NCI-H2227 (cell line): ENCODE measurements at regions not wholly inside any gene's neighbourhood (a gene's known extent, or its start where the extent isn't known, plus 50 kb on each side); places are given as distances from the start of the nearest gene placed in this dataset.
"Not testable (repeated sequence)": the region's sequence is repeated elsewhere in the genome, so short reads cannot be mapped to it uniquely, and the experiment has no call there.

Source experiments
- DNase-seq: peaks from one replicate; lab custom pipeline; 2025; ENCODE audit not compliant: unreplicated experiment; lab: John Stamatoyannopoulos, UW

DNA sequence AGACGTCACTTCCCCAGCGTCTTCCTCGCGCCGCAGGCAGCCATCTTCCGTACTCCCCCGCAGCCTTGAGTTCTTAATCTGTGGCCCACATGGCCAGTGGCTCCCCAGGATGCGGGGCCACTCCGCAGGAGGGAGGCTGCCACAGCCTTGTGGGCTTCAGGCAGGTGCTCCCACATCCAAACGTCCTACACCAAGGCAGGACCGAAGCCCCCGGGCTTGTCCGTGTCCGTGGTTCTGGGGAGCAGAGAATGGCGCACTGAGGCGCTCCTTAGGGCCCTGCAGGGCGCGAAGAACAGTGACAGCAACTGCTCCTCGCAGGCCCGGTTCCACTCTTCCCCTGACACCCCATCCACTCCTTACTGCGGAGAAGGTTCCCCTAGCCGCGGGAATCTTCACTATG, 755.8 kb downstream of the PRIM2 start:
- no peak for DNase-seq

DNA sequence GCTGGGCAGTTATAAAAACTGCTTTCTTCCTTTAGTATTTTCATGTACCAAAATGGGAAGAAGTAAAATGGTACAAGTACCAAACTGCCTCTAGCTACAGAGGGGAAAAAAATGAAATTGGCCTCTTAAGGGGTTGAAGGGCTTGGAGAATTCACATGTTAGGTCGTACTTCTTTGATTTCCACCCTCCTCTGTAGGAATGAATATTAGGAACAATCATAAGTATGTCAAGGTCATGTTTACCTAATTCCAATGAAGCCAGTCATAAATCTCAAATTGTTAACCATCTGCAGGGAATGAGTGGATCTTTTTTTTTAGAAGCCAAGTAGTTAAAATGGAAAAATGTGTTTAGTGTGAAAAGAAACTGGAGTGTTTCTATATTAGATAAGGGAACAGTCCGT, 772.6 kb downstream of the PRIM2 start:
- DNase-seq = not testable (repeated sequence)

DNA sequence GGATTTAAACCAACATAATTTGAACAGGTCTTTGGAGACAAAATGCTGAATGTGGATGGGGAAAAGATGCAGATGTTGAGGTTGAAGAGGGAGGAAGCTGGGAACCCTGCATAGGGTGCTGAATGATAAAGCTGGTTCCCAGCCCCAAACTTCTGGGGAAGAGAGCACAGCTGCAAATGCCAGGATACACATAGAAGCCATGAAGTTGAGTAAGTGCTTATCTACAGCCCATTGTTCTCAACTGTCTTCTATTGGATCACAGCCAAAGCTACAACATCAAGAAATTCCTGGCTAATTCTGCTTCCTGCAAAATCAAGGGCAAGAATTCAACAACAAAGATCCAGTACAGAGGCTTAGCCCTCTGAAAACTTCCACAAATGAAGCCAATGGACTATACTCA, 779.8 kb downstream of the PRIM2 start:
- DNase-seq = not testable (repeated sequence)

DNA sequence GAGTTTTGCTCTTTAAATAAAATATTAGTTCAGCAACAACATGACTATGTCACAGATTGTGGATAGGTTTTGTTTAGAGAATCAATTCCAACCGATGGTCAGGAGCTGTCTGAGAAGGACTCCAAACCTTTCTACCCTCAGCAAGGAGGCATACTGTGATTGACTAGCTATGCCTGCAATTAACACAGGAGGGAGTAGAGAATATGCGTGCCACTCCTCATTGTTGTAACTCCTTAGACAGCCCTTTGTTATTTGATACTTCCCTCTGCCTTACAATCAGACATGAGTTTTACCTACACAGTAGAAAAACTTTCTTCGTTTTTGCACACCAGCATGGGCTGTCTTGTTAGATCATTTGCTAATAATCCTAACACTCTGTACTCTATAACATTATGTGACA, 796.5 kb downstream of the PRIM2 start:
- no peak for DNase-seq

DNA sequence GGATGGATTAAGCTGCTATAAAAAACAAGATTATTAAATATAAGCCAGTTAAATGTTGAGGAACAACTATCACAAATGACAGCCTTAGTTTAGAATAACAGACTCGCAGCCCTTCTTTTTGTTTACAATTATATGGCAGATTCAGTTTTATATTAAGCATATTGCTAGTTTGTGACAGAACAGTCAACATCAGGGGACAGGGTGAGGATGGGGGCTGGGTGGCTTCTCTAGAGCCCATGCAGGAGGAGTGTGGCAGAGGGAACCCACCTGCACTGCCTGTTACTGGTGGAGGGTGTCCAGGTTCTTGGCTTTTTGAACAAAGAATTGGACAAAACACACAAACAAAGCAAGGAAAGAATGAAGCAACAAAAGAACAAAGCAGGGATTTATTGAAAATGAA, 799.7 kb downstream of the PRIM2 start:
- not testable (repeated sequence) for DNase-seq

DNA sequence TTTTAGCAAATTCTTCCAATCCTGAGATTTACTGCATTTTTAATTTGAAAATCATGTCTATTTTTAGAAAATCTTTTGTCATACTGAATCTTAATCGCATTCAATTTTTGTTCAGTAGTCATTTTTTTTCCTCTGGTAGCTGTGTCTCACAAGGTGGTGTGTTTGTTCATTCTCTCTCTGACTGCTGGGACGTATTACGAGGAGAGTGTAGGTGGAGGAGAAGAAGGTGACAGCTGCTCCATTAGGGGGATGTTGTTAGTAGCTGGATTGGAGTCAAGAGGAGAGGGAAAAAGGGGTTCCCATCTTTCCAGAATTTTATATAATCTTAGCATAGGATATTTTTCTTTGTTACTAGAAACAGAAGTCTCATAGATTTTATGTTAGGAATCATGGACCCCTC, 804.2 kb downstream of the PRIM2 start:
- not testable (repeated sequence) for DNase-seq

DNA sequence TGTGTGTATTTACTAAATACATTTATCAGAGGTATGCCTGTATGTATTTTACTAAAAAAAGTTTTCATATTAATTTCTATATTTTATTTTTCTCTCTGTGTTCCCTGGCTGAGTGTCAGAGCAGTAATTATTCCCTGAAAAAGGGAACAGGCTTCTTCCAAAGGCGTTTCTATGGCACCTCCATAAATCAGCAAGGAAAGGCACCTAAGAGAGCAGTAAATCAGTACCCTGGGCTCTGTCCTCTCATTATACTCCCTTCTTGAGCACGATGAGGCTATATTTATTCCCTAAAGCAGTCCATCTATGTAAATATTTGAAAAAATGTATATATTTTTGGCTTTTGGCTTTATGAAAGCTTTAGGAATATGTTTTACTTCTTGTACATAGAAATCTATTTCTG, 806.3 kb downstream of the PRIM2 start:
- DNase-seq = not testable (repeated sequence)

DNA sequence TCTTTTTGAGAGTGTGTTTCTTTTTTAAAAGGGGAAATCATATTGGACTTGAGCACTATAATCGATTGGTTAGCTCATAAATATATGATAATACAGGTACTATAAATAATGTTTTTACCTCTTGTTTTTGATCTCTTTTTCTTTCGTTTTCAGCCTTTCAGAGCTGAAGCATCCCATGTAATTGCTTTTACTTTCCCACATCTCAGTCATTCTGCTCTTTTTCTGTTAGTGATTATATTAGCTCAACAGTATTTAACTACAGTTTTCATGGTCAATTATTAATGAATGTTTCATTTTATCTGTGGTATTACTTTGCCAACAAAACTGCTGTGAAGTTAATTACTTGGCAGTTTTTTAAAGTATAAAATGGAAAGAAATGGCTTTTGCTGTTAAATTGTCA, 811.1 kb downstream of the PRIM2 start:
- DNase-seq = not testable (repeated sequence)

DNA sequence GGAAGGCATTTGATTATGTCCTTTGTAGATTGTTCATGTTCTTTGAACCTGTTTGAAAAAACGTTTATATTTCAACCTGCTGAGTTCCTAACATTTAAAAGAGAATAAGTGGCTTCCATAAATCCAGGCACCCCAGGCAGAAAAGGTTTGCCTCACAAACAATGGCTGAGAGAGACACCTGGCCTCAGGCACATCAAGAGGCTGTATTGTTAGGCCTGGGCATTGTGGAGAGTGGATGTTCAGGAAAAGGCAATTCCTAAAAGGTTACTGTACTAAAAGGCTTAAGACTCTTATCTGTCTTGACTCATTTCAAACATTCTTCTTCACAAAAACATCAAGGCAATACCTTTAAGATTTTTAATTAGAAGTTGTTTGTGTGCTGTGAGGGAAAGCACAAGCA, 811.7 kb downstream of the PRIM2 start:
- DNase-seq = not testable (repeated sequence)

DNA sequence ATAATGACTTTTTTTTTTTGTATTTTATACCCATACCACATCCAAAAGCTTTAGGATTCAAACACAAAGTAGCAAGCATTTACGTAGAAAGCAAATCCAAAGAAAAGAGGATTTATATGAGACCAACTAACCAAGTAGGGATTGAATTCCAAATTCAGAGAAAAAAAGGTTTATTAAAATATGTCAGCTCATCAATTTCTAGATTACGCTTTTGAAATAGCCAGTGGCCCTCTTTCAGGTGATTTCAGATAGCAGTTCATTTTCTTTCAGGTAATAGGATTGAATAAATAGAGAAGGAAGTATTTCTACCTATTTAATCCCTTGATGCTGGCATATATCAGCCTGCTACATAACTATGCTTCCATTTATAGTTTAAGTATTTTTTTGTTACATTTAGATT, 822.3 kb downstream of the PRIM2 start:
- DNase-seq = not testable (repeated sequence)

DNA sequence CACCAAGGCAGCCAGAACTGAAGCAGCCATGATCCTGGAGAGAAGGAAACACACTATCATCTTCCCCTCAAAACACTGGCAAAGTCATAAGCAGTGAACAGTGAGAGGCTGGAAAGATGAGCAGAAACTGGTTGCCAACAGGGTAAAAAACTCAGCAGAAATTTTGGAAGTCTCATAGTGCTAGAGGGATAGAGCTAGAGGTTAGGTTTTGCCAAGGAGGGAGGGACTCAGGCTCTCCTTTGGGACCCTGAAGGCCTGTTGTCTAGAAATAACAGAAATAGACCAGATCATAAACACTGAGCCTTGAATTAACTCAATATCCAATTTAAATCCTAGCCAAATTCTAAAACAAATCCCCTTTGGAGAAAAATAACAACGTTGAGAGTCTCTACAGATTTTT, 853.6 kb downstream of the PRIM2 start:
- not testable (repeated sequence) for DNase-seq

DNA sequence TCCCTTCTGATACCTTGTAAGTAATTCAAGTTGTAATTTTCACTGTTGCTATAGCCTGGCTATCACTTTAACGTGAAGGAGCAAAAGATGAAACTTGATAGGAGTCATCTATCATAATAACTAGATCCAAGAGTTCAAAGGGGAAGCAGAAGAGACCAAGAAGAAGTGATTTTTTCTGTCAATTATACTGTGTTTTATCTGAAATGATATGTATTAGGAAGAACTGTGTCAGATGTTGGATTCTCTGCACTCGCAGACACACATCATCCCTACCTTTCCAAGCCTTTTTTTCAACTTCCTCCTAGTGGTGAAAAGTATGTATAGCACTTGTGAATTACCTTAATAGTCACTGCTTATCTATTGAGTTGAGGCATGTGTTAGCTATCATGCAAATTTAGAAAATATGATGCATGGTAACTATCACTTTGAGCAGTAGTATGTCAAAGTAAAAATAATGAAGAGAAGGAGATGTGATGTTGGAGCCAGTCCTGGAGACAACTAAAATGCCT, 864.2 kb downstream of the PRIM2 start:
- DNase-seq = not testable (repeated sequence)

DNA sequence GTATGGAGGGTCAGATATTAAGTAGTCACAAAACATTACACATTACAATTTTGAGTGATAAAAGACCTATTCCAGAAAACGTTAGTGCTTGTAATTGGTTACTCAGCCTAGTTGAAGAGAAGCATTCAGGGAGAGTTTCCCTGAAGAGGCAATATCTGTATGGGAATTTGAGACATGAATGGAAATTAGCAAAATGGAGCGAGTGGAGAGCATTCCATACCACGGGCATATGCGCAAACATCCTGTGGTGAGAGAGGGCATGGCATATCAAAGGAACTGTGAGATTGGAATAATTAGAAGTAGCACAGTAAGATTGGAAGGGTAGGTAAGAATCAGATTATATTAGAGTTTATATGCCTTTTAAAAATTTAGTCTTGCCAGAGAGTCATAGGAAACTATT, 867.9 kb downstream of the PRIM2 start:
- not testable (repeated sequence) for DNase-seq

DNA sequence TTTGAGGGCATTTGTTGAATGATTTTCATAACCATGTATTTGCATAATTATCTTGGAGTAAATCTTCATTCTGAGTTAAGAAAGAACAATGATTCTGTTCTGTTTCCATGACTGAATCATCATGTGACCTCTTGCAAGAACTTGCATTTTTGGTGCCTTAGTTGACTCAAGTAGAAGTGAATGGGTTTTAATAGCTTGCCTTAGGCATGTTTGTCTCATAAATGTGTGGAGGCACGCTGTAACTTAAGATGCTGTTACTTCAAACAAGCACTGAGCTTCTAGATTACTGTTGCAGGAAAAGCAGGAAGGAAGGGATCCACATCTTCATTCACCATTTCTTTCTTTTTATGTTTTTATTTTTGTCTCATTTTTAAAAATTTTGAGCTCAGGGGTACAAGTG, 875.8 kb downstream of the PRIM2 start:
- DNase-seq = not testable (repeated sequence)

DNA sequence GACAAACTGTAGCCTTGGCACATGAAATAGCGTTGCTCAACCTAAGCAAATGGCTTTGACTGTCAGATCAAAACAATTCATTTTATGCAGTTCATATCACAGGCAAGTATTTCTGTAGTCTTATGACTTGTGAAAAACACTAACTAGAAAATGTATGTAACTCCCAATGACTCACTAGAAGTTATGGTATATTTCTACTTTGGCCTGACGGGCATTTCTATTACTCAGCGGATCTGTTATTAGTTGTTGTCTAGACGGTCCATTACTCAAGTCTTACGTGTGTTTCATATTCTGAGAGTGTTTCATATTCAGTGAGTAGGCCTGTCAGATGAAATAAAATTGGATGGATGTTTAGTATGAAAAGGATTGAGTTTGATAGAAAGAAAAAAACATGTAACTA, 880.9 kb downstream of the PRIM2 start:
- DNase-seq = no peak

DNA sequence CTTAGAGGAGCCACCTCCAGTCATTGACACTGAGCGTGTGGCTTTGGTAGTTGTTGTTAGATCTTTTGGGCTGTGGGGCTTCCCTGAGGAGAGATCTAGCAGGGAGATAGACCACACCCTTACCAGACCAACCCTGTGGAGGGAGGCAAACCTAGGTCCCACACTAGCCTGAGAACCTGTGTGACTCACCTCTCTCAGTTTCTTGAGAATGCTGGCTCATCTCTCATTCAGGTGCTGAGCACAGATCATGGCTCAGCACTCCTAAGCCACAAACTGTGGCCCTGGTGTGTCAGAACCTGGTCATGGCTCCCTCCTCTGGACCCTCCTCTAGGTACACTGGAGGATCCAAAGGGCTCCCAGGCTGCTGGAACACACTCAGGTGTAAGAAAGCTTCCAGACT, 919.7 kb downstream of the PRIM2 start:
- not testable (repeated sequence) for DNase-seq

DNA sequence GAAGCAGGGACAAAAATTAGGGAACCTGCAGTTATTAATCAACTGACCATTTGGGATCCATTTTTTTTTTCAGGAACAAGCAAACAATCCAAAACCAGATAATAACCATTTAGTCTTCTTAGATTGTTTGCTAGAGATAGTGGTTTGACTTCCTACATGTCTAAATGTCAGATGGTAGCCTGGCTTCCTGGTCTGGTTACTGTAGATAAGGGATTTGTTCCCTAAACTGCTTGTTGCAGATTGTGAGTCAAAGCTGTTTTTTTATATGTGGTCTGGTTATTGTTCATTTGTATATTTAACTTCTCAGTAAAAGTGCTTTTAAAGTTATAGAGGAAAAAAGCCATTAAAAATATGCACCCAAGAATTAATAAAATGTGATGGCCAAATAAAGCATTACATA, 921.0 kb downstream of the PRIM2 start:
- DNase-seq = not testable (repeated sequence)

DNA sequence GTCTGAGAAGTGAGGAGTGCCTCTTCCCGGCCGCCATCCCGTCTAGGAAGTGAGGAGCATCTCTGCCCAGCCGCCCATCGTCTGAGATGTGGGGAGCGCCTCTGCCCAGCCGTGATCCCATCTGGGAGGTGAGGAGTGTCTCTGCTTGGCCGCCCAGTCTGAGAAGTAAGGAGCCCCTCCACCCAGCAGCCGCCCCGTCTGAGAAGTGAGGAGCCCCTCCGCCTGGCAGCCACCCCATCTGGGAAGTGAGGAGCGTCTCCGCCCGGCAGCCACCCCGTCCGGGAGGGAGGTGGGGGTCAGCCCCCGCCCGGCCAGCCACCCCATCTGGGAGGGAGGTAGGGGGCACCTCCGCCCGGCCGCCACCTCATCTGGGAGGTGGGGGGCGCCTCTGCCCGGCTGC, 940.2 kb downstream of the PRIM2 start:
- not testable (repeated sequence) for DNase-seq

DNA sequence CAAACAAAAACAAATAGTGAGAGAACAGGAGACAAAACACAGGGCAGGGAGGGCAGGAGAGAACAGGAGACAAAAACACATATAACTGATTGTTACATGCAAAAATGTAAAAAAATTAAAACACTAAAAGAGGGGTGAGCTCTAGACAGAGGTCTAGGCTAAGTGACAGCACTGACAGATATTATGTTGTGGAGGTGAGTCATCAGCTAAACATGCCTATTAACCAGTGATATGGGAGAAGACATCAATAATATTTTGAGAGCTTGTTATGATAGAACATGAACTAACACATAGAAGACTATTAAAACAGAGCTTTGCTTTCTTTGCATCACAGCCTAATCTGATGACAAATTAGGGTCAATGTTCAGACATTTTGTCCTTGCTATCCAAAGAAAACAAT, 972.7 kb downstream of the PRIM2 start:
- no peak for DNase-seq

DNA sequence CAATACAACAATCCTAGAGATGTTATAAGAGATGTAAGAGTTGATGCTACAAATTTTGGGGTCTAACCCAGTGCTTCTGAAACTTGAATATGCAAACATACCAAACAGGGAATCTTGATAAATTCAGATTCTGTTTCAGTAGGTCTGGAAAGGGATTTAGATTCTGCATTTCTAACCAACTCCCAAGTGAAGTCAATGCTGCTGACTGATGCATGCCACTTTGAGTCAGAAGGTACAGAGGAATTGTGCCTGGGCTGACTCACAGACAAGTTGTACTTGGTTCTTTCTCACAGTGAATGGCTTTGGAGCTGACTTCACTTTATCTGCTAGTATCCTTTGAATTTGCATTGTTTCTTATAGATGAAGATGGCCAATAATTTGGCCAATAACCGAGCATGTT, 973.9 kb downstream of the PRIM2 start:
- DNase-seq = not testable (repeated sequence)

DNA sequence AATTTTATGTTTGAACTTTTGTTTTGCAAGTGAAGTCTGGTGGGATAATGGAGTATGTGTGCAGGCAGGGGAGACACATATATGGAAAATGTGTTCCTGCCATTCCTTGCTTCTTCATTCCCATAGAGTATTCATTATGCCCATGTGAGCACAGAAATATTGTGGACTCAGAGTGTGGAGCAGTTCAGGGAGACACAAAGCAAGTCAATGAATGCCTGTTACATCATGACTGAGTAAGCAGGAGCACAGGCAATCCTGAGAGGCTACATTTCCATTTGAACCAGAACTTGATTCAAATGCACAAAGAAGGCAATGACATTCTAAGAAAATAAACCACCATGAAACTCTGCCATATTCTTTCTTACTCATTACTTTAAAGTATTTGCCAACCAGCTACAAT, 990.5 kb downstream of the PRIM2 start:
- not testable (repeated sequence) for DNase-seq

DNA sequence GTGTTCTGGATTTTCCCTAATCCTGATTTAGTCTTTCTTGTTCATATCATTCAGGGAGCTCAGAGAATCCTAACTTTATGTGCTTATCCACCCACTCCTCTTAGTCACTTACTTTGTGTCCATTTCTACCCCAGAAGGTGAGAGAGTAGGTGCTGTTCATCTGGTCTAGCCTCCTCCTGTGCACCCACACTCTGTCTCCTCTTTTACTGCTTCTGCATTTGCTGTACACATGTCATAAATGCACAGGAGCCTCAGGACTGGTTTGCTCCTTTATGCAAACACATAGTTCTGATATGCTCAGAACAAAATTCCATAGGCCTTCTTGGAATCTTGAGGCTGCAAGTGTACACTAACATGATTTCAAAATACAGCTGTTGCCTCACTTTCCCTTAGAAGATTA, 1014.7 kb downstream of the PRIM2 start:
- not testable (repeated sequence) for DNase-seq

DNA sequence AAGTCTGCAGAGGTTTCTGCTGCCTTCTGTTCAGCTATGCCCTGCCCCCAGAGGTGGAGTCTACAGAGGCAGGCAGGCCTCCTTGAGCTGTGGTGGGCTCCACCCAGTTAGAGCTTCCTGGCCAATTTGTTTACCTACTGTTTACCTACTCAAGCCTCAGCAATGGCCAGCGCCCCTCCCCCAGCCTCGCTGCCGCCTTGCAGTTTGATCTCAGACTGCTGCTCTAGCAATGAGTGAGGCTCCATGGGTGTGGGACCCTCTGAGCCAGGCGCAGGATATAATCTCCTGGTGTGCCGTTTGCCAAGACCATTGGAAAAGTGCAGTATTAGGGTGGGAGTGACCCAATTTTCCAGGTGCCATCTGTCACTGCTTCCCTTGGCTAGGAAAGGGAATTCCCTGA, 1024.9 kb downstream of the PRIM2 start:
- not testable (repeated sequence) for DNase-seq

DNA sequence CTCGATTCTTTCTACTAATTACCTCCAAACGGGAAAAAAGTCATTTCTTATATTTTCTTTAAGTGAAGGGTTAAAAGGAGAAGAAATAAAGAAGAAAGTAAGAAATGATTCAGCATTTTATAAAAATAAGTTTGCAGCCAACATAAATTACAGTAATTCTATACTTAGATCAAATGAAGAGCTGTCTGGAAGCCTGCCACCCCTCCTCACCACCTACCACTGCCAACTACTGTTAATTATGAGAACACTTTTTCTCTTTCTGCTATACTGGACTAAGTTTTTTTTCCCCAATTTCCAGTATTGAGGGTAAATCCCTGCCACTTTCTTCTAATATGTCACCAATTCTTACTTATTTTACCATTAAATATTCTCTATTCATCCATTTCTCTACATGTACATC, 1030.1 kb downstream of the PRIM2 start:
- not testable (repeated sequence) for DNase-seq
